ENCODE measurements at regions not wholly inside any gene's neighbourhood (a gene's known extent, or its start where the extent isn't known, plus 50 kb on each side); places are given as distances from the start of the nearest gene placed in this dataset.

DNA sequence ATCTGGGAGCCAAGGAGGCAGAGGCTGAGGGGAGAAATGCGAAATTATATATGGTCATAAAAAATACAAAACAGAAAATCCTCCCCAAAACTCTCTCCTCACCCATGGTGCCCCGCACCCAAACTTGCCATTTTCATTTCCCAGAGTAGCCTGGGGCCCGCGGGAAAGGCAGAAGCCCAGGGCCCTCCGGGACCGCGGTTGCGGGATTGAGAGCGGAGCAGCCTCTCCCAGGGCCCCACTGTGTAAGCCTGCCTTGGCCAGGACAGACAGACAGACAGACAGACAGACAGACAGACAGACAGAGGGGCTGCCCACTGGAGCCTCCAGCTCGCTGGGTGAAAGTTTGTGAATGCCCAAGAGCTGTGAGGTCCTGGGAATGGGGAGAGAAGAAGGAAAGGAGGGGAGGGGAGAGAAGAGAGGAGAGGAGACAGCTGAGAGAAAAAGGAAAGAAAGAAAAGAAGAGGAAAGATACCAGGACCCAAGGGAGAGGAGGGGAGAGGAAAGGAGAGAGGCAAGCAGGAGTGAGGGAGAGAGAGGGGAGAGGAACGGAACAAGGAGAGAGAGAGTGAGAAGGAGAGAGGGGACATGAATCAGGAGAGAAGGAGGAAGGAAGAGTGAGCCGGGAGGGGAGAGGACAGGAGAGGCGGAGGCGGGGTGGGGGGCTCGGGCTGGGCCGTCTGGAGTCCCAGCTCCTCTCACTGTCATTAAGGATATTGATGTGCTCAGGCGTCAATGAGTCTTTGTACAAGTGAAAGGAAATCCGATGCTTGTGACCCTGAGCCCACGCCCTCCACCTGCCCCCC lies 69.3 kb upstream of the CASZ1 start:
- 89% methylated on average over 10 of the region's 19 CpGs for WGBS (ENCODE audit: low lambda C conversion rate, missing lambda C conversion rate)
- Histone ChIP-seq H3K4me1 (ENCODE audit: insufficient read depth) (peaks cover 21% of the 10 kb centered on the region), H3K9me2 (replicated peaks; ENCODE audit: insufficient read depth) (no peaks in the 10 kb centered on the region), H3K4me3 (no peak overlapping the region), H3K4me2 (peak overlapping the region; percentile 100), H3K79me2 (no peaks in the 10 kb centered on the region), H2AFZ (no peak overlapping the region), H4K20me1 (ENCODE audit: insufficient read depth, poor library complexity, severe bottlenecking) (no peaks in the 10 kb centered on the region), H3K36me3 (replicated peaks; ENCODE audit: insufficient read depth, low read depth) (no peaks in the 10 kb centered on the region), H3K27me3 (peaks cover 28% of the 10 kb centered on the region), H3K27ac (no peak overlapping the region), H3K9me3 (ENCODE audit: low read depth) (no peaks in the 10 kb centered on the region)
- TF ChIP-seq EZH2phosphoT487 (IDR thresholded peaks at IDR 0.05; ENCODE audit: low read depth, severe bottlenecking, unreplicated experiment) (no peak), CTCF (IDR thresholded peaks at IDR 0.05; ENCODE audit: poor library complexity) (no peak), EZH2 (IDR thresholded peaks at IDR 0.05; ENCODE audit: borderline replicate concordance) (no peak)
- no peak for DNase-seq (ENCODE audit: low spot score)

DNA sequence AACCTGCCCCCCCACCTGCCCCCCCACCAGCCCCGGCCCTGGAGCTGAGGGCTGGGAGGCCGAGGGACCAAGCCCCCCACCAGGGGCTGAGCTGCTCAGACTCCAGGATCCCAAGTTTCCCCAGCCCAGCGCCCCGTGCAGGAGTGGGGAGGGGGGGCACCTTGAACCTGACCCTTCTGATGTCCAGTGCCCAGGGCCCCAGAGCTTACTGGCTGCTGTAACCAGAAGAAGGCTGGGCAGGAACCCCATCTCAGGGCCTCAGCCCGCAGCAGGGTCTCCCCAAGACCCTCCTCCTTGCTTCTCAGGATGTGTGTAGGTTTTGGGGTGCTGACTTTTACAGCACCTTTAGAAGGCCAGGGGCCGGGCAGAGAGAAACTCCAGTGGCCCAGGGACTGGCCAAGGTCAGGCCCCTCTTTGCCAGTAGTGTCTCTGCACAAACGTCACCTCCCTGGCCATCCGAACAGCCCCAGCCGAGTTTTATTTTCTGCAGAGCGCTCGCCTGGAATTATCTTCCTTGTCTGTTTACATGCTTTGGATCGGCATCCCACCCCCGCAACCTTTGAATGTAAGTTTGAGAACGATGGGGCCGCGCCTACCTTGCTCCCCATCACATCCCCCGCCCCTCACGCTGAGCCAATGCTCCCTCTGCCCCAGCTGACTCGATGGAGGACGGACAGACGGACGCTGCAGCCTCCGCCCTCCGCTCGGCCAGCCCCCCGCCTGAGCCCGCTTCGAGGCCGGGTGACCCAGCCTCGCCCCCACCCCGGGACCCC lies 70.1 kb upstream of the CASZ1 start:
- Histone ChIP-seq H3K4me2 (peak overlapping the region; percentile 100), H3K36me3 (replicated peaks; ENCODE audit: insufficient read depth, low read depth) (no peaks in the 10 kb centered on the region), H3K27ac (no peak overlapping the region), H3K27me3 (peaks cover 28% of the 10 kb centered on the region), H3K4me3 (peak overlapping the region; percentile 87), H3K9me3 (ENCODE audit: low read depth) (no peaks in the 10 kb centered on the region), H3K9me2 (replicated peaks; ENCODE audit: insufficient read depth) (no peaks in the 10 kb centered on the region), H2AFZ (peak overlapping the region; percentile 49), H4K20me1 (ENCODE audit: insufficient read depth, poor library complexity, severe bottlenecking) (no peaks in the 10 kb centered on the region), H3K4me1 (ENCODE audit: insufficient read depth) (peaks cover 21% of the 10 kb centered on the region), H3K79me2 (no peaks in the 10 kb centered on the region)
- TF ChIP-seq EZH2 (IDR thresholded peaks at IDR 0.05; ENCODE audit: borderline replicate concordance) (no peak), EZH2phosphoT487 (IDR thresholded peaks at IDR 0.05; ENCODE audit: low read depth, severe bottlenecking, unreplicated experiment) (no peak), CTCF (IDR thresholded peaks at IDR 0.05; ENCODE audit: poor library complexity) (no peak)
- 14% methylated on average over 17 of the region's 31 CpGs for WGBS (ENCODE audit: low lambda C conversion rate, missing lambda C conversion rate)
- DNase-seq (ENCODE audit: low spot score): peak; percentile 63

- peaks cover 28% of the 10 kb centered on the region for H3K27me3 ChIP-seq
- H3K79me2 ChIP-seq: no peaks in the 10 kb centered on the region
- H2AFZ ChIP-seq: peak overlapping the region; percentile 69
- peak overlapping the region; percentile 87 for H3K4me3 ChIP-seq
- no peaks in the 10 kb centered on the region for H3K9me2 ChIP-seq (replicated peaks; ENCODE audit: insufficient read depth)
- peaks cover 21% of the 10 kb centered on the region for H3K4me1 ChIP-seq (ENCODE audit: insufficient read depth)
- peak overlapping the region; percentile 100 for H3K4me2 ChIP-seq
- no peak overlapping the region for H3K27ac ChIP-seq
- 8% methylated on average over 18 of the region's 54 CpGs for WGBS (ENCODE audit: low lambda C conversion rate, missing lambda C conversion rate)
- H4K20me1 ChIP-seq (ENCODE audit: insufficient read depth, poor library complexity, severe bottlenecking): no peaks in the 10 kb centered on the region
- no peaks in the 10 kb centered on the region for H3K36me3 ChIP-seq (replicated peaks; ENCODE audit: insufficient read depth, low read depth)
- TF ChIP-seq EZH2phosphoT487 (IDR thresholded peaks at IDR 0.05; ENCODE audit: low read depth, severe bottlenecking, unreplicated experiment): no peak
- TF ChIP-seq EZH2 (IDR thresholded peaks at IDR 0.05; ENCODE audit: borderline replicate concordance): no peak
- peak; percentile 56 for TF ChIP-seq CTCF (IDR thresholded peaks at IDR 0.05; ENCODE audit: poor library complexity)
- peak; percentile 86 for DNase-seq (ENCODE audit: low spot score)
- no peaks in the 10 kb centered on the region for H3K9me3 ChIP-seq (ENCODE audit: low read depth)
Measured at GRCh38 chr1:10867138-10867721, 70.8 kb upstream of the CASZ1 start.
